Caco-2 (cell line): ENCODE measurements at regions not wholly inside any gene's neighbourhood (a gene's known extent, or its start where the extent isn't known, plus 50 kb on each side); places are given as distances from the start of the nearest gene placed in this dataset.

Source experiments
- BruUV-seq: library from RNA; stranded (reverse); fragments of 400-500 nt; replicated peaks from 2 replicates; lab custom pipeline; 2021; lab: Mats Ljungman, UMichigan
- CTCF ChIA-PET: fragments of 300-600 bp; sonication (Branson Sonifier 250); formaldehyde crosslinking; loops from one replicate; lab custom pipeline; 2022; ENCODE audit warnings: antibody characterized with exemption; lab: Charles Lee
- POLR2A ChIA-PET: fragments of 300-600 bp; sonication (Branson Sonifier 250); formaldehyde crosslinking; loops from one replicate; lab custom pipeline; 2022; ENCODE audit warnings: antibody characterized with exemption; lab: Charles Lee
- DNase-seq, 2 experiments: peaks; one replicate each; pipeline versions ENCODE4 v3.0.0 to v3.0.0-alpha.2; 2020 to 2022
- H3K27me3 ChIP-seq: replicated peaks from 2 replicates; pipeline ENCODE4 v1.6.0; 2011; ENCODE audit warnings: low read length; ENCODE audit not compliant: control insufficient read depth, insufficient read depth
- H3K36me3 ChIP-seq: 2 replicates; pipeline ENCODE4 v1.5.1; 2011; ENCODE audit warnings: low read length; ENCODE audit not compliant: control insufficient read depth, insufficient read depth
- H3K4me1 ChIP-seq: fragments of 250-450 bp; sonication (Bioruptor Pico); 2 replicates; pipeline ENCODE4 v1.5.1; 2020; ENCODE audit warnings: mild to moderate bottlenecking
- H3K4me3 ChIP-seq: 2 replicates; pipeline ENCODE4 v1.5.1; 2011; ENCODE audit warnings: low read depth, mild to moderate bottlenecking, control low read depth, low read length
- H3K9me3 ChIP-seq: fragments of 250-450 bp; sonication (Bioruptor Pico); 2 replicates; pipeline ENCODE4 v1.5.1; 2020; ENCODE audit warnings: mild to moderate bottlenecking, moderate library complexity
- H3K27ac Mint-ChIP-seq: one replicate; pipeline ENCODE4 v1.8.0; 2022; ENCODE audit warnings: mixed read lengths; ENCODE audit not compliant: unreplicated experiment
- H3K27me3 Mint-ChIP-seq: one replicate; pipeline ENCODE4 v1.8.0; 2022; ENCODE audit warnings: mixed read lengths; ENCODE audit not compliant: insufficient read depth, unreplicated experiment
- H3K36me3 Mint-ChIP-seq: one replicate; pipeline ENCODE4 v1.8.0; 2022; ENCODE audit warnings: mild to moderate bottlenecking, mixed read lengths; ENCODE audit not compliant: insufficient read depth, unreplicated experiment
- H3K4me1 Mint-ChIP-seq: one replicate; pipeline ENCODE4 v1.8.0; 2022; ENCODE audit warnings: low read depth, mixed read lengths; ENCODE audit not compliant: unreplicated experiment
- H3K4me3 Mint-ChIP-seq: one replicate; pipeline ENCODE4 v1.8.0; 2022; ENCODE audit warnings: mild to moderate bottlenecking, moderate library complexity, mixed read lengths; ENCODE audit not compliant: unreplicated experiment
- H3K9me3 Mint-ChIP-seq: one replicate; pipeline ENCODE4 v1.8.0; 2022; ENCODE audit warnings: mixed read lengths; ENCODE audit not compliant: unreplicated experiment
- intact Hi-C: fragments of 100-400 bp; cut with micrococcal nuclease; formaldehyde crosslinking; loops from one replicate; pipeline ENCODE4 v1.10.0; 2022; ENCODE audit not compliant: unreplicated experiment
- TF ChIP-seq, protein P1 (sequence below), 2 experiments: fragments of 200-600 bp in 1 of 2; IDR thresholded peaks; 1 replicate in 1 of 2; 2 replicates in 1 of 2; pipeline versions ENCODE4 v1.5.1 to v1.8.0; 2011 to 2022; ENCODE audit warnings: antibody characterized with exemption in 1 of 2, control low read depth in 1 of 2, inconsistent platforms in 1 of 2, low read depth in 1 of 2, low read length in 1 of 2, mild to moderate bottlenecking in 1 of 2, moderate library complexity in 1 of 2; ENCODE audit not compliant: insufficient read depth in 1 of 2, severe bottlenecking in 1 of 2, unreplicated experiment in 1 of 2

- no TSS peak for BruUV-seq
- TF ChIP-seq, protein P1, sequence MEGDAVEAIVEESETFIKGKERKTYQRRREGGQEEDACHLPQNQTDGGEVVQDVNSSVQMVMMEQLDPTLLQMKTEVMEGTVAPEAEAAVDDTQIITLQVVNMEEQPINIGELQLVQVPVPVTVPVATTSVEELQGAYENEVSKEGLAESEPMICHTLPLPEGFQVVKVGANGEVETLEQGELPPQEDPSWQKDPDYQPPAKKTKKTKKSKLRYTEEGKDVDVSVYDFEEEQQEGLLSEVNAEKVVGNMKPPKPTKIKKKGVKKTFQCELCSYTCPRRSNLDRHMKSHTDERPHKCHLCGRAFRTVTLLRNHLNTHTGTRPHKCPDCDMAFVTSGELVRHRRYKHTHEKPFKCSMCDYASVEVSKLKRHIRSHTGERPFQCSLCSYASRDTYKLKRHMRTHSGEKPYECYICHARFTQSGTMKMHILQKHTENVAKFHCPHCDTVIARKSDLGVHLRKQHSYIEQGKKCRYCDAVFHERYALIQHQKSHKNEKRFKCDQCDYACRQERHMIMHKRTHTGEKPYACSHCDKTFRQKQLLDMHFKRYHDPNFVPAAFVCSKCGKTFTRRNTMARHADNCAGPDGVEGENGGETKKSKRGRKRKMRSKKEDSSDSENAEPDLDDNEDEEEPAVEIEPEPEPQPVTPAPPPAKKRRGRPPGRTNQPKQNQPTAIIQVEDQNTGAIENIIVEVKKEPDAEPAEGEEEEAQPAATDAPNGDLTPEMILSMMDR (IDR thresholded peaks at IDR 0.05; ENCODE audit: insufficient read depth in 1 of 2, low read depth in 1 of 2, low read length in 1 of 2, severe bottlenecking in 1 of 2, unreplicated experiment in 1 of 2): no peak
- Mint-ChIP-seq H3K4me3 (no peak overlapping the region), H3K9me3 (peaks cover 4% of the 10 kb centered on the region), H3K27ac (no peak overlapping the region), H3K36me3 (no peaks in the 10 kb centered on the region), H3K27me3 (no peaks in the 10 kb centered on the region), H3K4me1 (no peaks in the 10 kb centered on the region)
- intact Hi-C loops: no loop called here
- ChIA-PET POLR2A (no interaction called here), CTCF (no interaction called here)
- Histone ChIP-seq H3K4me1 (peaks cover 8% of the 10 kb centered on the region; the same call in 1 of the 2 replicates), H3K9me3 (no peaks in the 10 kb centered on the region), H3K36me3 (no peaks in the 10 kb centered on the region), H3K27me3 (no peaks in the 10 kb centered on the region), H3K4me3 (no peak overlapping the region)
- DNase-seq: no peak
Observed at GRCh38 chr12:24198070-24198469, 248.6 kb upstream of the SOX5 start.

DNA sequence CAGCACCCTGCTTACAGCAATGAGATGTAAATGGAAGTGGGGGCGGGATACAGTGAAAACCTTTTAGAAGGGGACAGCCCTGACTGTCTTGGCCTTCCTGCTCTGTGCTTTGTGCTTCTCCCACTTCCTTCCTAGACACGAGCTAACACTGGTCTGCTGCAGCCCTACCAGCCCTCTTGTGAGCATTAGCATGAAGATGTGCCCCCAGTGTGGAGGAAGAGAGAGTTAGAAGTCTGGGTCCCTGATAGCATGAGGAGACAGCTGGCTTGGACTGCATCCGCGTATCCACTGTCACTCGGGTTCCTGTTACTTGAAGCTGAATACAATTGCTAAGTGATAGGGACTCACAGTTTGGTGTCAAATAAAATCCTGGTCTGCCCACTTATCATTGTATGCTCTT, 248.1 kb upstream of the SOX5 start:
- ChIA-PET POLR2A (no interaction called here), CTCF (no interaction called here)
- Mint-ChIP-seq H3K27me3 (no peaks in the 10 kb centered on the region), H3K9me3 (no peaks in the 10 kb centered on the region), H3K36me3 (no peaks in the 10 kb centered on the region), H3K4me3 (no peak overlapping the region), H3K27ac (no peak overlapping the region), H3K4me1 (no peaks in the 10 kb centered on the region)
- TF ChIP-seq, protein P1 (IDR thresholded peaks at IDR 0.05; ENCODE audit: insufficient read depth in 1 of 2, low read depth in 1 of 2, low read length in 1 of 2, severe bottlenecking in 1 of 2, unreplicated experiment in 1 of 2): no peak
- intact Hi-C loops: no loop called here
- no peaks in the 10 kb centered on the region for H3K9me3 ChIP-seq
- DNase-seq: no peak
- H3K4me3 ChIP-seq: no peak overlapping the region
- H3K4me1 ChIP-seq: peaks cover 8% of the 10 kb centered on the region; the same call in 1 of the 2 replicates
- no peaks in the 10 kb centered on the region for H3K36me3 ChIP-seq
- H3K27me3 ChIP-seq: no peaks in the 10 kb centered on the region
- no TSS peak for BruUV-seq

DNA sequence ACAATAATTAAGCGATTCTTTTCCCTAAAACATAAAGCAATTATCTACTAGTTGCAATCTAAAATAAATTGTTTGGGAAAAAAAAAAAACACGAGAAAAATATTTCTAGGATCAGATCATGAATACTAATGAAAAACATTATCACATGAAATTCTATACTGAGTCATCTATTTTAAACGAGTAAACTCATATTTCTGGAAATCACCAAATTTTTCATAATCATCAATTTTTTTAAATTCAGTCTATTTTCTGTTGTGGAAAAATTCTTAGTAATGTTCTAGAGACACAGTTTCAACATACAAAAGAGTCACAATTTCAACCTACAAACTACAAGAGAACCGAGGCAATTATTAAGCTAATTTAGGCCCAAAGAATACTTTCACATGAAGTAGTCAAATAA, 245.6 kb upstream of the SOX5 start:
- TF ChIP-seq, protein P1 (IDR thresholded peaks at IDR 0.05; ENCODE audit: insufficient read depth in 1 of 2, low read depth in 1 of 2, low read length in 1 of 2, severe bottlenecking in 1 of 2, unreplicated experiment in 1 of 2): no peak
- intact Hi-C loops: no loop called here
- POLR2A ChIA-PET: no interaction called here
- Histone ChIP-seq H3K9me3 (no peaks in the 10 kb centered on the region), H3K27me3 (no peaks in the 10 kb centered on the region), H3K4me1 (peaks cover 14% of the 10 kb centered on the region), H3K4me3 (no peak overlapping the region), H3K36me3 (no peaks in the 10 kb centered on the region)
- Mint-ChIP-seq H3K4me3 (no peak overlapping the region), H3K9me3 (no peaks in the 10 kb centered on the region), H3K4me1 (peaks cover 14% of the 10 kb centered on the region), H3K27me3 (no peaks in the 10 kb centered on the region), H3K27ac (no peak overlapping the region), H3K36me3 (no peaks in the 10 kb centered on the region)
- DNase-seq: no peak
- no TSS peak for BruUV-seq
- CTCF ChIA-PET: no interaction called here
